Hematopoietic multipotent progenitor cell treated with erythropoietin and hydrocortisone succinate and interleukin-3 and kit ligand, for 6 days (in vitro differentiated cells): ENCODE measurements at regions not wholly inside any gene's neighbourhood (a gene's known extent, or its start where the extent isn't known, plus 50 kb on each side); places are given as distances from the start of the nearest gene placed in this dataset.
"Not testable (repeated sequence)": the region's sequence is repeated elsewhere in the genome, so short reads cannot be mapped to it uniquely, and the experiment has no call there.

Experiments
- DNase-seq: peaks from one replicate; pipeline ENCODE4 v3.0.0-alpha.2; 2015

DNA sequence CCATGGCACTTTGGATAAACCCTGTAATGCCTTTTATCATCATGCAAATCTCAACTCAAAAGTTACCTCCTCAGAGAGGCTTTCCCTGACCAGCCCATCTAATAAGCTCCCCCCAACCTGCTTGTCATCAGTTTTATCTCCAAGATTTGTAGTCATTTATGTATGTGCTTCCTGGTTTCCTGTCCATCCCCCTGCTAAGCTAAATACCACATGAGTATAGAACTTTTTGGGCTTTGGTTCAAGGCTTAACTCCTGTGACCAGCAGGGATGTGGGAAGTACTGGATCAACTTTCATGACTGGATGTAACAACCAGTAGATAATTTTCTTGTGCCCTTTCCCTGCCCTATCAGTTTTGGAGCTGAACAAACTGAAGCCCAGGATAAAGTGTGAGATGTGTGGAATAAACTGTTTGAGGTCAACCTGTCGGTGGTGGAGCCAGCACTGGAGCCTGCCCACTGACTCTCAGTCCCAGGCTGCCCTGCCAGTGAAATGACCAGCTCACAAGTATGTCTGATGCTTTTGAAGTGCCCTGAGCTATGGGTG is 148.6 kb downstream of the CYP26A1 start:
- no peak for DNase-seq

- DNase-seq, result no peak
Measured at GRCh38 chr10:93222876-93223275, 149.2 kb downstream of the CYP26A1 start.

- DNase-seq, result no peak
Measured at GRCh38 chr10:93223336-93223735, 149.6 kb downstream of the CYP26A1 start.

DNA sequence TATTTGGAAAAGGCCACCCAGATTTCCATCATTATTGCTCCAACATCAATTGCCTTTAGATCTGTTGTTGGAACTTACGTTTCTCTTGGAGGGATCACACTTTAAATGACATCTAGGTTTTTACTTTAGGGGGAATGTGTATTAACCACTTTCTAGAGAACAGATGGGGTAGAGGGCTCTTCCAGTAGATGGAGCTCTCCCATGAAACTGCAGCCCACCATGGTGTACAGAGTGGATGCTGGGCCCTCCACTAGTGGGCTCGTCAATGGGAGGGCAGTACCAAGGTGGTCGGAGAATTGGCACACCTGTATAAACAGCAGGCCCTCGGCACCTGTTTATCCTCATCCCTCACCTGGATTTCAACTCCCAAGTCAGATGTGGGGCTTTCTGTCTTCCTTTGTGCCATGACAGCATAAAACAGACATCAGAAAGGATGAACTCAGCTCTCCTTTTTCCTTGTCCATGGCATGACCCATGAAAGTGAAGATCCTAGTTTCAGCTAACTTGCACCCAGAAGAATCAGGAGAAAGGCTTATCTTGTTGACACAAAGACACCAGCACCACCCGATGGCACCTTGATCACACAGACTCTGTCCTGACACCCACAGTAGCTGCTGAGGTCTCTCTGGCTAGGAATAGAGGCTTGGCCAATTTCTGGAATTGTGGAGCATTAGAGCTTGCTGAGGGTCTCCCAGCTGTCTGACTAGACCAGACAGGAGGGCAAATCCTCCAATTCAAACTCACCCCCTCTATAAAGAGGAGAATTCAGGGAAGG is 150.5 kb downstream of the CYP26A1 start:
- DNase-seq, result peak; percentile 11

DNA sequence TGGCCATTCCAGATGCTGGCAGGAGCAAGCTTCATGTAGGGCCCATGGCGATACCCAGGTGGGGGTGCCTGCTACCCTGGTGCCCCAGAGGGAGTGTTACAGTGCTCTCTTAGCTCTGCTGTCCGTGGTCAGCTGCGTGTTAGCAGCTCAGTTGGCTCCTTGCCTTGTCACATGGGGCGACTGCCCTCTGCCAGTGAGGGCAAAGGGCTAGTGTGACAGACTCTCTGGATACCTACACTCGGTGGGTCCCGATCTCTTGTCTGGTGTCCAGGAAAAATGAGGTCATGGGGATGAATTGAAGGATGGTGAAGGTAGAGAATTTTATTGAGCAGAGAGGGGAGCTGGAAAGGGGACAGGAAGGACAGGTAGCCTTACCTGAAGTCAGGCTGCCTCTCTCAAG is 152.2 kb downstream of the CYP26A1 start:
- no peak for DNase-seq

GRCh38 chr10:93226619-93227018 is 152.9 kb downstream of the CYP26A1 start:
- DNase-seq, result no peak

DNA sequence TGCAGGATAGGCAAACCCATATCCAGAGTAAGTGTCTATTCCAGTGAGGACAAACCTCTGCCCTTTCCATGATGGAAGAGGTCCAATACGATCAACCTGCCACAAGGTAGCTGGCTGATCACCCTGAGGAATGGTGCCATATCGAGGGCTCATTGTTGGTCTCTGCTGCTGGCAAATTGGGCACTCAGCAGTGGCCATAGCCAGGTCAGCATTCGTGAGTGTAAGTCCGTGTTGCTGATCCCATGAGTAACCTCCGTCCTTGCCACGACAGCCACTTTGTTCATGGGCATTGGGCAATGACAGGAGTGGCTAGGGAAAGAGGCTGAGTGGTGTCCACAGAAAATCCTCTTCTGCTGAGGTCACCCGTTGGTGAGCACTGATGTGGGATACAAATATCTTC is 156.9 kb downstream of the CYP26A1 start:
- not testable (repeated sequence) for DNase-seq

DNA sequence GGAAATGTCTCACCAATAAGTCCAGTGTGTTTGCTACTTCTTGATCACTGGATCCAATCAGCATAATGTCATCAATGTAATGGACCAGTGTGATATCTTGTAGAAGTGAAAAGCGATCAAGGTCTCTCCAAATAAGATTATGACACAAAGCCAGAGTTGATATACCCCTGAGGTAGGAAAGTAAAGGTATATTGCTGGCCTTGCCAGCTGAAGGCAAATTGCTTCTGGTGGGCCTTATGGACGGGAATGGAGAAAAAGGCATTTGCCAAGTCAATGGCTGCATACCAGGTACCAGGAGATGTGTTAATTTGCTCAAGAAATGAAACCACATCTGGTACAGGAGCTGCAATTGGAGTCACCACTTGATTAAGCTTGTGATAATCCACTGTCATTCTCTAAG is 158.5 kb downstream of the CYP26A1 start:
- DNase-seq, result not testable (repeated sequence)

DNA sequence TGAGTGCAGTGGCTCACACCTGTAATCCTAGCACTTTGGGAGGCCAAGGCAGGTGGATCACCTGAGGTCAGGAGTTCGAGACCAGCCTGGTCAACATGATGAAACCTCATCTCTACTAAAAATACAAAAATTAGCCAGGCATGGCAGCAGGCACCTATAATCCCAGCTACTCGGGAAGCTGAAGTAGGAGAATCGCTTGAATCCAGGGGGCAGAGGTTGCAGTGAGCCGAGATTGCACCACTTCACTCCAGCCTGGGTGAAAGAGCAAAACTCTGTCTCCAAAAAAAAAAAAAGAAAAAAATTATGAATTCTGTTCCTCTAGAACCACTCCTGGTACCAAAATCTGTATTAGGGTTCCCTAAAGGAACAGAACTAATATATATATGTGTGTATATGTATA is 161.2 kb downstream of the CYP26A1 start:
- DNase-seq, result not testable (repeated sequence)

- no peak for DNase-seq
Measured at GRCh38 chr10:93235686-93236085, 162.0 kb downstream of the CYP26A1 start.

DNA sequence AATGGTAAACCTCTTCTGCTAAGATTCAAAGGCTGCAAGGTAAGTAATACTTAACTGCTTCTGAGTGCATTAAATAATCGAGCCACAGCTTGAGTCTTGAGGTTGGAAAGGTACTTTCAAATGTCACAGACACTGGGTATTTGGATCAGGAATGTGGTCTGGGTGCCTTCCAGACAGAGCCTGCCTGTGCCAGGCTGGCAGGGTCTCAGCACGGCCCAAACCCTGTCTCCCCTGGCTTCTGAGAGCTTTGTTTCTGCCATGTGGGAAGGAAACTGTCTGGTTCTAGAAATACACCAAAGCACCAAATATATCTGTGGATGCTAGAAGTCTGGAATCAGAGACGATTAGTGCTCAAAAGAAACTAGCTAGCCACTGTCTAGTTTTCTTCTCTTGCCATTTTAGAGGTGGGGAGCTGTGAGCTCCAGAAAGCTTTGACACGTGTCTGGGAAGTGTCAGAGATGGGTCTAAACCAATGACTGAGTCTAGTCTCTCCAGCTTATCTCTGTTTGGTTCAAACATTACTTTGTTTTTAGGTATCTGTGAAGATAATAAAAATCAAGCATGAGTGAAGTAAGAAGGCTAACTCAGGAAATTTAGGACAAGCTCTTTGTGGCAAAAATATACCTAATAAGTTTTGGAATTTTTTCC is 162.8 kb downstream of the CYP26A1 start:
- no peak for DNase-seq

GRCh38 chr10:93245147-93245546 is 171.5 kb downstream of the CYP26A1 start:
- peak; percentile 8 for DNase-seq

GRCh38 chr10:93245779-93246178 is 172.1 kb downstream of the CYP26A1 start:
- DNase-seq, result no peak

DNA sequence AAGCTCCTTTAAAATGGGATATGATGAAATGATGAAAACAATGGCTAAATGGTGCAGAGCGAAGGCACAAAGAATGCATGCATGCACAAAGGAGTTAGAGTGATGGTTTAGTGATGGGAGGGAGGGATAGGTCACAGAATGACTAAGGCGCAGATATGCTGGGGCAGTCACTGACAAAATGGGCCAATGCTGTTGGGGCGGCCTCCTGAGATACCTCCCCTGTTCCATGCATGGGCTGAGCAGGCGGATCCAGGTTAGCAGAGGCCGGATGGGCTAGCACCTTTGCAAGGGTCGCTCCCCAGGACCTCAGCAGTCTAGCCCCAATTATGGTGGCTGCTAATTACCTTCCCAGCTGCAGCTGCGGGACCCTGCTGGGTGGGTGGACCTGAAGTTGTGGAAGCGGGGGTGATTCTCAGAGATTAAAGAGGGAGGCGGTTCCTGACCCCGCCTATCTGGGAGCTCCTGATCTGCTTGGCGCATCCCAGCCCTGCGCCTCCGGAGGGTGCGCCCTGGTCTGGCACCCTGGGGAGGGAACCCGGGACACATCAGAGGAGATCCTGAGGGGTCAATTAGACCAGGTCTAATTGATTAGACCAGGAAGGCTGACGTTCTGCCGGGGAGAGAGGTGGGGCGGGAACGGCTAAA is 175.0 kb downstream of the CYP26A1 start:
- no peak for DNase-seq

- no peak for DNase-seq
Measured at GRCh38 chr10:93250010-93250409, 176.3 kb downstream of the CYP26A1 start.

- no peak for DNase-seq
Measured at GRCh38 chr10:93254180-93254853, 180.6 kb downstream of the CYP26A1 start.

GRCh38 chr10:93255546-93255945 is 181.9 kb downstream of the CYP26A1 start:
- no peak for DNase-seq
